ENCODE measurements at regions not wholly inside any gene's neighbourhood (a gene's known extent, or its start where the extent isn't known, plus 50 kb on each side); places are given as distances from the start of the nearest gene placed in this dataset.

GRCh38 chr2:59622599-59623308 is 930.7 kb downstream of the BCL11A start:
- no peak for TF ChIP-seq CTCF (IDR thresholded peaks at IDR 0.05)
- no peak for TF ChIP-seq POLR2A (IDR thresholded peaks at IDR 0.05)
- no peak for TF ChIP-seq EP300 (IDR thresholded peaks at IDR 0.05; ENCODE audit: low read depth)

Data from transverse colon (tissue), 3 donors.